Stomach (tissue), 4 donors: ENCODE measurements at regions not wholly inside any gene's neighbourhood (a gene's known extent, or its start where the extent isn't known, plus 50 kb on each side); places are given as distances from the start of the nearest gene placed in this dataset.

Experiments used
- CTCF ChIP-seq, 7 experiments: fragments of 450-650 bp in 4 of 7; fragments of 200-600 bp in 3 of 7; sonication (generic) in 3 of 7; IDR thresholded peaks; one replicate each; pipeline ENCODE4 v1.5.1; 2016 to 2019; ENCODE audit warnings: antibody characterized with exemption in 7 of 7, control low read depth in 2 of 7, mild to moderate bottlenecking in 1 of 7
- POLR2A ChIP-seq, 4 donors: fragments of 450-650 bp; IDR thresholded peaks; one replicate each; pipeline ENCODE4 v1.6.1; 2016; ENCODE audit warnings: antibody characterized with exemption in 4 of 4, control low read depth in 2 of 4, mild to moderate bottlenecking in 1 of 4, moderate library complexity in 1 of 4
- POLR2AphosphoS5 ChIP-seq, 3 donors: sonication (generic); formaldehyde crosslinking; IDR thresholded peaks; one replicate each; pipeline ENCODE4 v1.6.1; 2016; ENCODE audit warnings: antibody characterized with exemption in 3 of 3

DNA sequence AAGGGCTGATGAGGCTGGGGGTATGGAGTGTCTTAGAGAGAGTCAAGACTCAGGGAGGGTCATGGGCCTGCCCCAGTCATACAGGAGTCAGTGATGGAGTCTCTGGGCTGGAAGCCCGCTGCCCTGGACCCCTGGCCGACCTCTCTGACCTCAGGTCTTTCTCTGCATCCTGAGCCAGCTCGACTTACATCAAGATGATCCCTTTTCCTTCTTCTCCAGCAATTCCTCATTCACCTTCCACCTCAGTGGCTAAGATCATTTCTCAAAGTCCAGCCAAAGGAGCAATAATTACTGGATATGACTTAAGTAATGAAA, 308.6 kb downstream of the MATN1 start:
- TF ChIP-seq CTCF (IDR thresholded peaks at IDR 0.05) (no peak), POLR2AphosphoS5 (IDR thresholded peaks at IDR 0.05) (no peak), POLR2A (IDR thresholded peaks at IDR 0.05) (no peak)
